Mesenchymal stem cell (in vitro differentiated cells and primary cell): ENCODE measurements at regions not wholly inside any gene's neighbourhood (a gene's known extent, or its start where the extent isn't known, plus 50 kb on each side); places are given as distances from the start of the nearest gene placed in this dataset.

Source experiments
- DNase-seq: peaks from one replicate; pipeline ENCODE4 v3.0.0-alpha.2; 2013
- H2AFZ ChIP-seq: one replicate; pipeline ENCODE4 v1.6.1; 2013; ENCODE audit warnings: low read depth, mild to moderate bottlenecking, control low read depth, inconsistent platforms, low read length, moderate library complexity
- H2AK5ac ChIP-seq: 2 replicates; pipeline ENCODE4 v1.6.1; 2013; ENCODE audit warnings: low read length, moderate library complexity, mild to moderate bottlenecking, inconsistent platforms; ENCODE audit not compliant: severe bottlenecking
- H2BK120ac ChIP-seq: one replicate; pipeline ENCODE4 v1.6.1; 2013; ENCODE audit warnings: low read depth, mild to moderate bottlenecking, inconsistent platforms, low read length, moderate library complexity
- H2BK12ac ChIP-seq, 2 experiments: one replicate each; pipeline ENCODE4 v1.6.1; 2013; ENCODE audit warnings: inconsistent platforms in 2 of 2, low read length in 2 of 2, mild to moderate bottlenecking in 2 of 2, moderate library complexity in 2 of 2, control low read depth in 1 of 2
- H2BK15ac ChIP-seq: one replicate; pipeline ENCODE4 v1.6.1; 2013; ENCODE audit warnings: mild to moderate bottlenecking, low read depth, inconsistent platforms; ENCODE audit not compliant: poor library complexity, severe bottlenecking
- H2BK5ac ChIP-seq: 2 replicates; pipeline ENCODE4 v1.6.1; 2013; ENCODE audit warnings: low read depth, mild to moderate bottlenecking, low read length, control low read depth, inconsistent platforms; ENCODE audit not compliant: poor library complexity, severe bottlenecking
- H3K14ac ChIP-seq, 2 experiments: one replicate each; pipeline ENCODE4 v1.6.1; 2013; ENCODE audit warnings: inconsistent platforms in 2 of 2, low read length in 2 of 2, control low read depth in 1 of 2, mild to moderate bottlenecking in 1 of 2, moderate library complexity in 1 of 2
- H3K18ac ChIP-seq, 2 experiments: one replicate each; pipeline ENCODE4 v1.6.1; 2013; ENCODE audit warnings: inconsistent platforms in 2 of 2, low read length in 2 of 2, control low read depth in 1 of 2, low read depth in 1 of 2, mild to moderate bottlenecking in 1 of 2
- H3K23ac ChIP-seq, 2 experiments: one replicate each; pipeline ENCODE4 v1.6.1; 2013; ENCODE audit warnings: inconsistent platforms in 2 of 2, low read length in 2 of 2, mild to moderate bottlenecking in 2 of 2, moderate library complexity in 2 of 2, control low read depth in 1 of 2
- H3K27ac ChIP-seq: 2 replicates; pipeline ENCODE4 v1.5.1; 2013; ENCODE audit warnings: mild to moderate bottlenecking, moderate library complexity, low read length, control low read depth, inconsistent platforms; ENCODE audit not compliant: poor library complexity, severe bottlenecking
- H3K27me3 ChIP-seq, 2 experiments: 2 replicates each; pipeline versions ENCODE4 v1.6.1 to v1.7.0; 2013; ENCODE audit warnings: low read length in 2 of 2, mild to moderate bottlenecking in 2 of 2, moderate library complexity in 2 of 2, control low read depth in 1 of 2, inconsistent platforms in 1 of 2; ENCODE audit not compliant: control insufficient read depth in 1 of 2, insufficient read depth in 1 of 2
- H3K36me3 ChIP-seq, 2 experiments: 2 replicates each; pipeline versions ENCODE4 v1.6.1 to v1.7.0; 2013; ENCODE audit warnings: low read length in 2 of 2, control low read depth in 1 of 2, inconsistent platforms in 1 of 2, low read depth in 1 of 2, mild to moderate bottlenecking in 1 of 2; ENCODE audit not compliant: insufficient read depth in 2 of 2, control insufficient read depth in 1 of 2
- H3K4ac ChIP-seq, 2 experiments: one replicate each; pipeline ENCODE4 v1.6.1; 2013; ENCODE audit warnings: inconsistent platforms in 2 of 2, low read length in 2 of 2, mild to moderate bottlenecking in 2 of 2, moderate library complexity in 2 of 2, control low read depth in 1 of 2, low read depth in 1 of 2
- H3K4me1 ChIP-seq: 2 replicates; pipeline ENCODE4 v1.6.1; 2013; ENCODE audit warnings: low read depth, low read length, control low read depth; ENCODE audit not compliant: control insufficient read depth, insufficient read depth
- H3K4me2 ChIP-seq: 2 replicates; pipeline ENCODE4 v1.6.1; 2013; ENCODE audit warnings: low read length, mild to moderate bottlenecking, inconsistent platforms; ENCODE audit not compliant: poor library complexity, severe bottlenecking
- H3K4me3 ChIP-seq, 2 experiments: 2 replicates each; pipeline versions ENCODE4 v1.5.1 to v1.7.0; 2013; ENCODE audit warnings: low read length in 2 of 2, mild to moderate bottlenecking in 2 of 2, control low read depth in 1 of 2, low read depth in 1 of 2; ENCODE audit not compliant: insufficient read depth in 1 of 2
- H3K79me1 ChIP-seq: replicated peaks from 2 replicates; pipeline ENCODE4 v1.6.1; 2013; ENCODE audit warnings: mild to moderate bottlenecking, control low read depth, low read length, inconsistent platforms; ENCODE audit not compliant: poor library complexity, severe bottlenecking
- H3K9ac ChIP-seq: 2 replicates; pipeline ENCODE4 v1.7.0; 2013; ENCODE audit warnings: mild to moderate bottlenecking, low read length, moderate library complexity
- H3K9me3 ChIP-seq: 2 replicates; pipeline ENCODE4 v1.7.0; 2013; ENCODE audit warnings: mild to moderate bottlenecking, low read length; ENCODE audit not compliant: control insufficient read depth
- H4K8ac ChIP-seq: one replicate; pipeline ENCODE4 v1.6.1; 2013; ENCODE audit warnings: inconsistent platforms, mild to moderate bottlenecking, low read length, moderate library complexity
- H4K91ac ChIP-seq: one replicate; pipeline ENCODE4 v1.6.1; 2013; ENCODE audit warnings: mild to moderate bottlenecking, low read length, inconsistent platforms
- WGBS: methylation state at CpG from one replicate; pipeline ENCODE4 v1.1.7; 2013; ENCODE audit warnings: mixed read lengths; 5-methylcytosine and 5-hydroxymethylcytosine counted together

GRCh38 chr11:44380009-44380313 is 70.0 kb upstream of the ALX4 start:
- no peak overlapping the region for H2AK5ac ChIP-seq
- H3K4me1 ChIP-seq, result no peaks in the 10 kb centered on the region
- H2BK12ac ChIP-seq, result no peak overlapping the region
- no peak for DNase-seq
- peaks cover 9% of the 10 kb centered on the region for H3K9me3 ChIP-seq
- no peak overlapping the region for H2AFZ ChIP-seq
- H3K4me3 ChIP-seq, result no peak overlapping the region
- H3K27ac ChIP-seq, result no peak overlapping the region
- no peak overlapping the region for H2BK120ac ChIP-seq
- no peak overlapping the region for H3K9ac ChIP-seq
- H4K8ac ChIP-seq, result no peak overlapping the region
- no peak overlapping the region for H3K14ac ChIP-seq
- H3K36me3 ChIP-seq, result no peaks in the 10 kb centered on the region
- H2BK5ac ChIP-seq, result no peak overlapping the region
- no peak overlapping the region for H3K23ac ChIP-seq
- peaks cover 50 to 85% of the 10 kb centered on the region in 2 experiments for H3K27me3 ChIP-seq
- no peak overlapping the region for H2BK15ac ChIP-seq
- H3K4me2 ChIP-seq, result no peak overlapping the region
- WGBS, result 83% methylated on average over 3 of the region's 3 CpGs
- H3K18ac ChIP-seq, result no peak overlapping the region
- H3K4ac ChIP-seq, result no peak overlapping the region
- H3K79me1 ChIP-seq, result no peaks in the 10 kb centered on the region
- no peak overlapping the region for H4K91ac ChIP-seq

- Histone ChIP-seq H2BK15ac (no peak overlapping the region), H2AFZ (no peak overlapping the region), H3K18ac (no peak overlapping the region), H2AK5ac (no peak overlapping the region), H3K4ac (no peak overlapping the region), H2BK12ac (no peak overlapping the region), H3K9ac (no peak overlapping the region), H3K9me3 (peaks cover 9% of the 10 kb centered on the region), H3K4me3 (no peak overlapping the region), H2BK120ac (no peak overlapping the region), H4K8ac (no peak overlapping the region), H2BK5ac (no peak overlapping the region), H4K91ac (no peak overlapping the region), H3K14ac (no peak overlapping the region), H3K4me2 (no peak overlapping the region), H3K27me3 (peaks cover 54 to 86% of the 10 kb centered on the region in 2 experiments), H3K79me1 (no peaks in the 10 kb centered on the region), H3K27ac (no peak overlapping the region), H3K23ac (no peak overlapping the region), H3K36me3 (no peaks in the 10 kb centered on the region), H3K4me1 (no peaks in the 10 kb centered on the region)
- 81% methylated on average over 7 of the region's 7 CpGs for WGBS
- no peak for DNase-seq
Measured at GRCh38 chr11:44380820-44381219, 70.9 kb upstream of the ALX4 start.

GRCh38 chr11:44381261-44381660 is 71.3 kb upstream of the ALX4 start:
- Histone ChIP-seq H4K91ac (no peak overlapping the region), H3K23ac (no peak overlapping the region), H4K8ac (no peak overlapping the region), H3K14ac (no peak overlapping the region), H3K27me3 (peaks cover 58 to 90% of the 10 kb centered on the region in 2 experiments), H3K4me3 (no peak overlapping the region), H3K36me3 (no peaks in the 10 kb centered on the region), H3K9ac (no peak overlapping the region), H2AK5ac (no peak overlapping the region), H3K4me2 (no peak overlapping the region), H3K4me1 (no peaks in the 10 kb centered on the region), H3K27ac (no peak overlapping the region), H2BK12ac (no peak overlapping the region), H3K9me3 (peaks cover 9% of the 10 kb centered on the region), H2BK15ac (no peak overlapping the region), H2BK120ac (no peak overlapping the region), H2BK5ac (no peak overlapping the region), H3K18ac (no peak overlapping the region), H3K4ac (no peak overlapping the region), H2AFZ (no peak overlapping the region), H3K79me1 (no peaks in the 10 kb centered on the region)
- no peak for DNase-seq
- WGBS, result 84% methylated on average over 6 of the region's 6 CpGs

- H3K4me3 ChIP-seq, result no peak overlapping the region
- no peak overlapping the region for H2AFZ ChIP-seq
- H2BK120ac ChIP-seq, result no peak overlapping the region
- H3K4me1 ChIP-seq, result no peaks in the 10 kb centered on the region
- no peak overlapping the region for H3K9ac ChIP-seq
- no peak overlapping the region for H3K27ac ChIP-seq
- H2BK15ac ChIP-seq, result no peak overlapping the region
- no peaks in the 10 kb centered on the region for H3K79me1 ChIP-seq
- no peak overlapping the region for H2AK5ac ChIP-seq
- no peak overlapping the region for H2BK5ac ChIP-seq
- no peak overlapping the region for H3K14ac ChIP-seq
- no peak overlapping the region for H4K91ac ChIP-seq
- H3K23ac ChIP-seq, result no peak overlapping the region
- H3K18ac ChIP-seq, result no peak overlapping the region
- H4K8ac ChIP-seq, result no peak overlapping the region
- H3K4me2 ChIP-seq, result no peak overlapping the region
- peaks cover 7% of the 10 kb centered on the region for H3K9me3 ChIP-seq
- H3K36me3 ChIP-seq, result no peaks in the 10 kb centered on the region
- no peak overlapping the region for H3K4ac ChIP-seq
- peaks cover 57 to 87% of the 10 kb centered on the region in 2 experiments for H3K27me3 ChIP-seq
- H2BK12ac ChIP-seq, result no peak overlapping the region
- WGBS, result 70% methylated on average over 6 of the region's 6 CpGs
- DNase-seq, result no peak
Measured at GRCh38 chr11:44382118-44382517, 72.2 kb upstream of the ALX4 start.
